GM12874 (cell line): ENCODE measurements at regions not wholly inside any gene's neighbourhood (a gene's known extent, or its start where the extent isn't known, plus 50 kb on each side); places are given as distances from the start of the nearest gene placed in this dataset.

Source experiments
- CTCF ChIP-seq: IDR thresholded peaks from 2 replicates; pipeline ENCODE4 v1.5.1; 2011; ENCODE audit warnings: low read depth, mild to moderate bottlenecking, control low read depth, low read length, moderate library complexity; ENCODE audit not compliant: insufficient read depth

- TF ChIP-seq CTCF: no peak
Measured at GRCh38 chr16:72285324-72285723, 113.4 kb upstream of the PMFBP1 start.

DNA sequence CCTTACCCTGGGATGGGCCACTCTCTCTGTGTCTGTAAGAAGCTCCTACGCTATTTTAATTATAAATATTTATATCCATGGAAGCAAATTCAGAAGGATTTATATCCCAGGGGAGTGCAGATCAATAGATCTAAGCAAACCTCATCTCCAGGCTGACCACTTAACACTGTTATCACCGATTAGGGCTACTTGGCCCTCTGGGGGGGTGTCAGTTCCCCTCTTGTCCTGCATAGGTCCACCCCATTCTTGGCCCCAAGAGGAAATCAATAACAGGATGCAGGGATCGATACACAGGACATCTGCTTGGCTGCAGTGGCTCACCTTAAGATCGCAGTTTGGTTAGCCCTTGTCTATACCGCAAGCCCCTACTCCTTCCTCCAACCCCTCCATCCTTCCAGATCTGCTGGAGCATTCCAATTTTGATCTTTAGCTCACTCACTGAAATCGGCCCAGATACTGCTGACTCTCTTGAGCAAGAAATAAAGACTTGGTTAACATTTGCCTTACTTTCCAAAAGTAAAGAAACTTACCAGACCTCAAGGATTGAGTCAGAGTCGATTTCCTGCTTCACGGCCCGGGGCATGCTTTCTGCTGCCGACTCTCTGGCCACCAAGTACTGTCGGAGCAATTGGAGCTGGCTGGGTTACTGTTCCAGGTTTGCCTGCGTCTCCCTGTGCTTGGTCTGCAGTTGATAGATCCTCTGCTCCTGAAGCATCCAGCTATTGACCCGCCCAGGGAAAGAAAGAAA is 112.3 kb upstream of the PMFBP1 start:
- no peak for TF ChIP-seq CTCF

DNA sequence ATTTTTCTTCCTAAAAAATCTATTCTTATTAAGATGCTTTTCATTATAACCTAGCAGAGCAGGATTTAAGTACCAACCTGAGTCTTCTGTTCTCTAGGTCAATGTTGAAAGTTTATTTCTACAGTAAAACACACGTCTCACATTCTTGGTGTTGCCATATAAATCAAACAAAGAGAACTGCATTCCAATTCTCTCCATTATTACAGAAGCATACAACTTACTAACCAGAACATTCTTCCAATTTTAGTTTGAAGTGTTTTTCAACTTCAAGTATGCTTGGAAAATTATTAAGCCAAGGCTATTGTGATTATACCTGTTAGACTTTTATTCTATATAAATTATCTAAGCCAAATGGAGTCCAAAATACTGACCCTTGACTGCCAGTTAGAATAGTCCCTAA is 110.4 kb upstream of the PMFBP1 start:
- no peak for TF ChIP-seq CTCF

- TF ChIP-seq CTCF: no peak
Measured at GRCh38 chr16:72278301-72278700, 106.3 kb upstream of the PMFBP1 start.

DNA sequence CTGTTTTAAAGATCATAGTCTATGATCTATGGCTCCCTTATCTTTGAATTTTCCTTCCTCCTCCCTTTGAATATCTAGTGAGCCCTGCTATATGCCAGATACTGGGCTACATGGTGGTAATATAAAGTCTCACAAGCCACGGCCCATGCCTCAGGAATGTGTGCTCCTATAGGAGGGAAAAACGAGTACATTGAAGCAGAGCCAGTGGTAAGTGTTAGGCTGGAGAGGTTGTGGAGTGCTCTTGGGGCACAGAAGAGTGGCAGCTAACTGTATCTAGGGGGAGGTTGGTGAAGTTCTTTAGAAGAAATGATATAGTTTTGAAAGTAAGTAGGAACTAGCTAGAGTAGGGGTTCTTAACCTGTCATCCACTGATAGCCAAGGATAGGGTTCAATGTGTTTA is 105.8 kb upstream of the PMFBP1 start:
- no peak for TF ChIP-seq CTCF

DNA sequence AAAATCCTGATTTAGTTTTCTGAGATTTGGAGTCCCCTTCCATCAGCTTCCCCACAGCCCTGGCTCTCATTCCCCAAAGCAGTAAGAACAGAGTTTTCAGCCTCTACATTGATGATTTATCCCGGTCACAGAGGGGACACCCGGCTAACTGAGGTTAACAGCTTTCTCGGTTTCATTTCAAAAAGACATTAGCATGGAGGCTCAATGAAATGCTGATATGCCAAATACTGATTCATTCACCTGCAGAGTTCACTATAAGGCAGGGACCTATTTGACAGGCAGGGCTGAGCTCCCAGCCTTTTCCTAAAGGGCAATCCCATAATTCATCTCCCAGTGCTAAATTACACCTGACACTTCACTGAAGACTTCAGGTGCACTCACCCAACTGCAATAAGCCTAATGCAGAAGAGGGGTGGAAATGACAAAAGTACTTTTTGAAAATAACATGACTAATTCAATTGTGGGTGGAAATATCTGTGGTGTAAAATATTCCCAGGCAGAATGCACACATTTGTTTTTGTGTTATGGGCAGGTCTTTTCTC is 99.8 kb upstream of the PMFBP1 start:
- no peak for TF ChIP-seq CTCF

- TF ChIP-seq CTCF: no peak
Measured at GRCh38 chr16:72270531-72270930, 98.6 kb upstream of the PMFBP1 start.

- TF ChIP-seq CTCF: no peak
Measured at GRCh38 chr16:72266836-72267235, 94.9 kb upstream of the PMFBP1 start.
